DMS 273 treated with DMSO at 0.1 percent for 48 hours (cell line): ENCODE measurements at regions not wholly inside any gene's neighbourhood (a gene's known extent, or its start where the extent isn't known, plus 50 kb on each side); places are given as distances from the start of the nearest gene placed in this dataset.

Experiments used
- DNase-seq: peaks from one replicate; lab custom pipeline; 2025; lab: John Stamatoyannopoulos, UW

DNA sequence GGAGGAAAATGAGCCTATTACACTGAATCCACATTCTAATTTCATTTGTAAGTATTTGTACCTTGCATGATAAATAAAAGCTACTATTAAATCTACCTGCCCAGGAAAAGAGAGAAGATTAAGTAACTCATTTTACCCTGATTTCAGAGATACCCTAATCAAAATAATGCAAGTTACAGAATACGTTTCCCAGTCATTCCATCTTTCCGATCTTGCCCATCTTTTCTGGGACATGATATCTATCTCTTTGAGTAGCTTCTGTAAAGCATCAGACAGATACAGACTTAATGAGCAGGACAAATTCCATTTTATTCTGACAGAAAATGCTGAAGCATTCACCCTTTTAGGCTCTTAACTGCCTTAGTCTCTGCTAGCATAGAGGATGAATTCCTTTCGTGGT, 56.6 kb downstream of the SPRY2 start:
- no peak for DNase-seq

- no peak for DNase-seq
Measured at GRCh38 chr13:80278706-80279105, 62.2 kb downstream of the SPRY2 start.

GRCh38 chr13:80276371-80277289, 64.3 kb downstream of the SPRY2 start:
- no peak for DNase-seq

- no peak for DNase-seq
Measured at GRCh38 chr13:80274643-80275042, 66.3 kb downstream of the SPRY2 start.

DNA sequence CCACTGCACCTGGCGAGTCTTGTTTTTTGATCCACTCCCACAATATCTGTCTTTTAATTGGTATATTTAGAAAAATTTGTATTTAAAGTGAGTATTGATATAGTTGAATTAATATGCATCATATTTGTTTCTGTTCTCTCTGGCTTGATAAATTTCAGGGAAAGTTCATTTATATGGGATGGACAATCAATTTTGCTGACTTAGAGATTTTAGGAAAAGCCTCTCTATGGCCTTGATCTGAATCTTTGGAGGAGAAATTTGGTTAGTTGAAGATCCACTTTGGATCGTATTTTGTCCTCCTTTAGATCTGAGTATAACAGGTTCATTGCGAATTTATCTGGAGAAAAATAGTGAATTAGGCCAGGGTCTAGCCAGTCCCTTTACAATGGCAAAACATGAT, 67.2 kb downstream of the SPRY2 start:
- DNase-seq: no peak

DNA sequence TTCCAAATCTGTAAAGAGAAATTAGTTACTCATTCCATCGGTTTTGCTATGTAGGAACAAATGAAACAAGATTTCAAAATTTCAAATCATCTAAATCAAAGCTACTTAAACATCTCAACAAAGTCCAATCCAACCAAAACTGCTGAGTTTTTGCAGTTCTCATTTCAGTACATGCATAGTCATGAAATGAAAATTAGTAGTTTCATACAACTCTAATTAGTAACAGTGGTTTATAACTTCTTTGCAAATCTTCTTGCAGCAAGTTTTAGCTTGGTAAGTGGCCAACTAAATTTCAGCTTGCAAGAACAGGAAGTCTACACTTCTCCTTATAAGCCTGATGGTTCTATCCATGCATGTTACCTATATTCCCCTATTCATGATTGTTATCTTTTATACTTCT, 75.6 kb downstream of the SPRY2 start:
- DNase-seq: no peak

- no peak for DNase-seq
Measured at GRCh38 chr13:80263745-80264513, 77.0 kb downstream of the SPRY2 start.

DNA sequence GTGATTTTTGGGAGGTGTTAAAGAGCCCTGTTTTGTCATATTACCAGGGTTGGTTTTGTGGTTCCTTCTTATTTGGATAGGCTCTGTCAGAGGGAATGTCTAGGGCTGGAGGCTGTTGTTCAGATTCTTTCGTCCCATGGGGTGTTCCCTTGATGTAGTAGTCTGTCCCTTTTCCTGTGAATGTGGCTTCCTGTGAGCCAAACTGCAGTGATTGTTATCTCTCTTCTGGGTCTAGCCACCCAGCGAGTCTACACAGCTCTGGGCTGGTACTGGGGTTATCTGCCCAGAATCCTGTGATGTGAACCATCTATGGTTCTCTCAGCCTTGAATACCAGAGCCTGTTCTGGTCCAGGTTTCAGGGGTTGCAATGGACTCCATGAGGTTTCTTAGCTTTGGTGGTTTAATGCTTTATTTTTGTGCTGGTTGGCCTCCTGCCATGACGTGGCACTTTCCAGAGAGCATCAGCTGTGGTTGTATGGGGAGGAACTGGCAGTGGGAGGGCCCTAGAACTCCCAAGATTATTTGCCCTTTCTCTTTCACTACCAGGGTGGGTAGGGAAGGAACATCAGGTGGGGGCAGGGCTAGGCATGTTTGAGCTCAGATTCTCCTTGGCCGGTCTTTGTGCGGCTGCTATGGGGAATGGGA, 78.8 kb downstream of the SPRY2 start:
- no peak for DNase-seq

DNA sequence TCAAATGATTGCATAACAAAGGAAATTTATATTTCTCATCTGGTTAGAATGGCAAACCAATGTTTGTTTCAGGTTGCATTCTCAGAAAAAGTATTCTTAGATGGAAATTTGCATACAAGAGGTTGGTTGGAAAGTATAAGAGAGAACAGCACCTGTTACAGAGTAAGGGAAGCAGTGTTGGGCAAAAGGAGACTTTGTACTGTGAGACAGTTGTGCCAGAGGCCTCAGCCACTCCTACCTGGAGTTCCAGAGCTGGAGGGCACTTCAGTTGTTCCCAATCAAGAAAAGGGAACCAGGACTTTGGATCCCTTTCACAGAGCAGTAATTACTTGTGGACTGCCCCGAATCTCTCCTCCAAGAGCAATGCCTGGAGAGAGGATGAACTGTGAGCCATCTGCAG, 81.8 kb downstream of the SPRY2 start:
- no peak for DNase-seq

GRCh38 chr13:80256352-80256932, 84.5 kb downstream of the SPRY2 start:
- DNase-seq: no peak

- DNase-seq: no peak
Measured at GRCh38 chr13:80255946-80256345, 85.0 kb downstream of the SPRY2 start.

- no peak for DNase-seq
Measured at GRCh38 chr13:80251403-80251802, 89.5 kb downstream of the SPRY2 start.

DNA sequence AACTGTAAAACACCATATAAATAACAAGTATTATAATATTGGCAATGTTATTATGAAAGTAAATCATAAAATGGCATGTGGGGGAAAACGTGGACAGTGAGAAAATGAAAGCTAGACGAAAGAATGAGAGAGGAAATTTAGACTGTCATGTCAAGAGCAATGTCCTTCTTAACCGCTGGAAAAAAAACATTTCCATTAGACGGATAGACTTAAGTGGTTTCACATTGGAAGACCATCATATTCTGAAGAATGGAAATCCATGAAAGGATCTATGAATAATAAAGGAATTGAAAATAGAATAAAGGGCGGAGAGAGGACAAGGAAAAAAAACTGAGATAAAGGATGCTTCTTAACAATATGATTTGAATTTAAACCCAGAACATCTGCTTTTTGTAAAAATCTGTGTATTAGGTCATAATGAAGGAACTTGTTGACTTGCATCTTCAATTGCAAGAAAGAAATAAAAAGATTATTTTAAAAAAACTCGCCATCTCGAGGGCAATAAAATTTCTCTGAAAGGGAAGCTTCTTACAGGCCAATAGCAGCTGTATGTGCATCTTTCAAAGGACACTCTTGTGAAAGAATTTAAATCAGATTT, 90.6 kb downstream of the SPRY2 start:
- DNase-seq: no peak

DNA sequence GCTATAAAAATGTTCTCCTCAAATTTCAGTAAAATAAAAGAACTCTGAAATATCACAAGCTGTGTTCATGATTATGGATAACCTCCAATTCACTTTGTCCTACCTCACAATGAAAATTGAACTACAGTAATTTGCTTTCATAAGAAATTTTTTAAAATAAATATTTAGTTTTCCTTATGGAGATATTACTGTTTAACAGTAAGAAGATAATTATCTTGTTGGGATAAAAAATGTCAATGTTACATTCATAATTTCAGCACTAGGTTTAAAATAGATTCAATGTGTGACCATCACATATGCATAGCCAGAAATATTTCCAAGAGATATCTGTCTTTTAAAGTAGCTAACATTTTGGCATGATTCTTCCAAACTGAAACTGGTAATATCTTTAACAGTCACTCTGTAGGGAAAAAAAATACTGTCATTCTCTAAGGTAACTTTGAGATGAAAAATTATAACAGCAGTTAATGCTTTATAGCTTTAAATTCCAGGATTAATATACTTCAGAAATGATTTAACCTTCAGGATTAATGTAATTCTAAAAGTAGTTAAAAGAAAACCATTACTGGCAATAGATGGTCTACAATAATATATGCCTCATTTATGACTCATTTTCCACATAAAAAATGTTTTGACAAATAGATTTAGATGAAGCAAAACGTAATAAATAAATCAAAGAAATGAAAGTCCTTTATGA, 91.3 kb downstream of the SPRY2 start:
- no peak for DNase-seq

GRCh38 chr13:80245162-80245733, 95.7 kb downstream of the SPRY2 start:
- no peak for DNase-seq

GRCh38 chr13:80244574-80244973, 96.4 kb downstream of the SPRY2 start:
- no peak for DNase-seq

- no peak for DNase-seq
Measured at GRCh38 chr13:80242728-80243427, 98.0 kb downstream of the SPRY2 start.

DNA sequence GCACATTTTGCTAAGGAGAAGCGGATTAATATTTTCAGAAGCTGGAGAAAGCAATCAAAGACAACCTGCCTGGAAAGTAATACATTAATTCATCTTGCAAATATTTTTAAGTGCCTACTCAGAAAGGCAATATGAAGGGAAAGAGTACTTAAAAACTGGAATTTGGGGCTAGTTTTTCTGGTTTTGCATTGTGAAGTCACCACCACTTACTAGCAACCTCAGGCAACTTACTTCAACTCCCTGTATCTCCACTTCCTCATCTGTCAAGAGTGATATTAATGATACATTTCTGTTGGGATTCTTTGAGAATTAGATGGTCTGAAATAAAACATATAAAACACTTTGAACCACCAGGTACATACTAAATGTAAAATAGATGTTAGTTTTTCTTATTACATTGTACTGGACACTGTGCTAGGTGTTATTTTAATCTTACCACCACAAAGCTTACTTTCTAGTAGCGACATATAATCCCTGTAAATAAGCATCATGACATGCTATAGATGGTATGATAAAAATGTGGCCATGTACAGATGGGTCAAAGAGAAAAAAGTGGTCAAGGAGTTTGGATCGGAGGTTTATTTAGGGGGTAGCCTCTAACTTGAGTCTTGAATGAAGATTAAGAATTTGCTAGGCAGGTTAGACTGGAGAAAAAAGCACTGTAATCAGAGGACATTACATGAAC, 101.2 kb downstream of the SPRY2 start:
- no peak for DNase-seq

DNA sequence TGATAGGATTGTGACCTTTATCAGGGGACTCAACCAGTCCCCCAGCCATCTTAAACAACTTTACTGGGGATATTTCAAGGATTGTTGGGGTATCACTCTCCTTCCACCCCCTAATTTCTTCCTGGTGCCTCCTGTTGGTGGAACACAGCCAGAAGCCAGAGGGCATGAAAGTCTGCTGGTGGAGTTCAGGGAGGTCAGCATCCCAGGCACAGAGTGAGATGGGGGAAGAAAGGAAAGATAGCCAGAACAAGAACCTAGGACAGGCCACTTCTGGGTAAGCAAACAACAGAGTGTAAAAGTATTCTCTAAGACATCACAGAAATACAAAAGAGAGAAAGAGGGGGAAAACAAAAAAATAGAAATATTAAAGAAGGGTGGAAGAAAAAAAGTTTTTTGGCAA, 101.8 kb downstream of the SPRY2 start:
- DNase-seq: no peak

DNA sequence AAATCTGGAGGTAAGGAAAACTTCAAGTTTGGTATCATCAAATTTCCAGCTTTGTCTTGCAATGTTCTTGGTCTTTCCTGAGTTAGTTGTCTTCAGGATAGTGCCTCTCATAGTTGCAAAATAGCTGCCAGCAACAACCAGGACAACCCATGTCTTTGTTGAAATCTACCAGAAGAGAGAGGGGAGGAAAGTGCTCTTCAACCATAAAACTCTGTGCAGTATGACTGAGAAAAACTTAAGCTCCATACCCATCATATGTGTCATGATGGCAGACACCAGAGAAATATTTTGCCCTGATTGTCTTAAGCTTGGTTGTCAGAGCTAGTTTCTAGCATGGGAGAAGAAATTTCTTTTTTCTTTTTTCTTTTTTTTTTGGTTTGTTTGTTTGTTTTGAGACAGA, 103.3 kb downstream of the SPRY2 start:
- no peak for DNase-seq
